ENCODE measurements at regions not wholly inside any gene's neighbourhood (a gene's known extent, or its start where the extent isn't known, plus 50 kb on each side); places are given as distances from the start of the nearest gene placed in this dataset.
"Not testable (repeated sequence)": the region's sequence is repeated elsewhere in the genome, so short reads cannot be mapped to it uniquely, and the experiment has no call there.

GRCh38 chr6:105714846-105715245 is 312.0 kb upstream of the PREP start:
- DNase-seq (ENCODE audit: low spot score): no peak

DNA sequence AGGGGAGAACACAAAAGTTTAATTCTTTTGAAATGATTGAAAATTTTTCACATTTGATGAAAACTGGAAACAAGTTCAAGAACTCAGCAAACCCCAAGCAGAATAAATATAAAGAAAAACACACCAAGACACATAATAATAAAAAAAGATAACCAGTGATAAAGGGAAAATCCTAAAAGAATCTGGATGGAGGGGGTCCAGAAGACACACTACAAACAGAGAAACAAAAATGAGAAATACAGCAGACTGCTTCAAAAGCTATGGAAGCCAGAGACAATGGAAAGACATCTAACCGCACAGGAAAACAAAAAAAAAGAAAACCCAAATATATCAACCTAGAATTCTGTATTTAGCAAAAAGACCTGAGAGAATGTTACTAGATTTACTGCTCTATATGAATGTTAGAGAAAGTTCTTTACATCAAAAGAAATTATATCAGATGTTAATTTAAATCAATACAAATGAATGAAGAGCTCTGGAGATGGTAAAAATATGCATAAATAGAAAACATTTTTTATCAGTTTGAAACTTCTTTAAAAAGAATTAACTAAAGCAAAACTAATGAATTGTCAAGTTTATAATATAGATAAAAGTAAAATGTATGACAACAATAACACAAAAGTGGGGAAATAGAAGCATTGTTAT is 310.7 kb upstream of the PREP start:
- no peak for DNase-seq (ENCODE audit: low spot score)

DNA sequence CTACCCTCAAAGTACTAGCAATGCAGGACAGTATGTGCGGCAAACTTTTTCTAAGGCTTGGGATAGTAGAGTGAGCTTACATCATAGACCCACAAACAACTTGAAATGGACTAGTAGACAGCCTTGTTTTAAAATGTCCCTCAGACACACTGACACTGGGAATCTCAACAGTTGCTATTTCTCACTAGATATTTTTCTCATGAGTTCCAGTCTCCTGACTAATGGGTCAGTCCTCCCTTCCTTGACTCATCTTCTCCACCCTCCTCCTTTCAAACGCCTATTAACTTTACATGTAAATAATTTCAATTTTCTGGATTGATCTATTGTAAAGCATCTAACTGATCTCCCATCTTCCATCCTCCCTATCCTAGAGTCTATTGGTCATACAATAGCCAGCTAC is 308.3 kb upstream of the PREP start:
- no peak for DNase-seq (ENCODE audit: low spot score)

- no peak for DNase-seq (ENCODE audit: low spot score)
Measured at GRCh38 chr6:105705608-105706007, 302.7 kb upstream of the PREP start.

DNA sequence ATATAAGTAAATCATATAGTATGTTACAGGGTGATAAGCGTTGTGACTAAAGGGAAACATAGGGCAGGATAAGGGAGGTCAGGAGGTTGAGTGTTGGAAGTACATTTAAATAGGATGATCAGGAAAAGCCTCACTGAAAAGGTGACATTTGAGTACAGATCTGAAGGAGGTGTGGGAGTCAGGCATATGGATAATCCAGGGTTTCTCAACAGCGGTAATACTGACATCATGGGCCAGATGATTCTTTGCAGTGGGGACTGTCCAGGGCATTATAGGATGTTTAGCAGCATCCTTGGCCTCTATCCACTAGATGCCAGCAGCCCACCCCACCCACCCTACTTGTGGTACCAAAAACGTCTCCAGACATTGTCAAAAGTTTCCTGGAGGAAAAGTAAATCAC is 292.6 kb upstream of the PREP start:
- no peak for DNase-seq (ENCODE audit: low spot score)

DNA sequence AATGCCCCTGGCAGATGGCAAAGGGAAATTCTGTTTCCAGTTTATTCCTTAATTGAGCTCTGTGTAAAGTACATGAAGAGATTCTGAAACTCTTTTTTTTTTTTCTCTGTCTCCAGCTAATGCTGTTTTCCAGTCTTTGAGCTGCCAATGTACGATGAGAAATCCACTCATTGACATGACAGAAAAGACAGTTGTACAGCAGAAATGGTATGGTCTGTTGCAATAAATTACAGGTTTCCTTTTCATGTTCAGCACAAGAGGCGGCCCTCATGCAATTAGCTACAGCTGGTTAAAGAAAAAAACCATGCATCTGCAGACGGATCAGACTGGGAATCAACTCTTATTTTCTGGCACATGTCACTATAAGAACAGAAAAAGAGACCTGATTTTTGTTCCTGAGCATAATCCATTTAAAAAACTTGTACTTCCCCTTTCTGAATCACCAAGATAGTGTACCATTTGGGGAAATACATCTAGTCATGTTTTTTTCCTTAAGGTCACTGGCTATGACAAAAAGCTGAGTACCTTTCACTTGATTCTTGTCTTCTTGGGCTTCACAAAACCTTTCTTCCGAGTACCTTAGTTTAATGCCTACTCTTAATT is 289.8 kb upstream of the PREP start:
- no peak for DNase-seq (ENCODE audit: low spot score)

DNA sequence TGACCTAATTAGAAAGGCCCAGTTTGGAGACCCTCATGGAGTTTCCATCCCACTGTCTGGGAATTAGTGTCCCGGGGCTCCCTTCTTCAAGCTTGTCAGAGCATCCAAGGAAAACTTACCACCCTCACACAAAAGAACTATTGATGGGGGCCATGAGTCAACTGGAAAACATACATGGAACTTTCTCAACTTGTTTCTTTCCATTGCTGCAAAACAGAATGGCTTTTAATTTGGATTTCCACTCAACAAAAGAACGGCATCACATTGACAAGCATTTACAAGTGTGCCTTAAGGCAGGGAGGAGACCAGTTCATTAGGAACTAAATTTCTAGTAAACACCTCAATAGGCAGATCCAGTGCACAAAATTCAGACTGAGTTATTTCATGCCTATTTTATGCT is 289.1 kb upstream of the PREP start:
- DNase-seq (ENCODE audit: low spot score): no peak

- no peak for DNase-seq (ENCODE audit: low spot score)
Measured at GRCh38 chr6:105691081-105691480, 288.2 kb upstream of the PREP start.

GRCh38 chr6:105688573-105688972 is 285.7 kb upstream of the PREP start:
- DNase-seq (ENCODE audit: low spot score): no peak

GRCh38 chr6:105686793-105687192 is 283.9 kb upstream of the PREP start:
- DNase-seq (ENCODE audit: low spot score): not testable (repeated sequence)

GRCh38 chr6:105681061-105681460 is 278.2 kb upstream of the PREP start:
- DNase-seq (ENCODE audit: low spot score): no peak

- DNase-seq (ENCODE audit: low spot score): no peak
Measured at GRCh38 chr6:105680131-105680530, 277.2 kb upstream of the PREP start.

GRCh38 chr6:105678516-105678915 is 275.6 kb upstream of the PREP start:
- no peak for DNase-seq (ENCODE audit: low spot score)

GRCh38 chr6:105677671-105678475 is 275.0 kb upstream of the PREP start:
- no peak for DNase-seq (ENCODE audit: low spot score)

GRCh38 chr6:105676857-105677256 is 274.0 kb upstream of the PREP start:
- no peak for DNase-seq (ENCODE audit: low spot score)

- DNase-seq (ENCODE audit: low spot score): peak; percentile 66
Measured at GRCh38 chr6:105675715-105676397, 273.0 kb upstream of the PREP start.

DNA sequence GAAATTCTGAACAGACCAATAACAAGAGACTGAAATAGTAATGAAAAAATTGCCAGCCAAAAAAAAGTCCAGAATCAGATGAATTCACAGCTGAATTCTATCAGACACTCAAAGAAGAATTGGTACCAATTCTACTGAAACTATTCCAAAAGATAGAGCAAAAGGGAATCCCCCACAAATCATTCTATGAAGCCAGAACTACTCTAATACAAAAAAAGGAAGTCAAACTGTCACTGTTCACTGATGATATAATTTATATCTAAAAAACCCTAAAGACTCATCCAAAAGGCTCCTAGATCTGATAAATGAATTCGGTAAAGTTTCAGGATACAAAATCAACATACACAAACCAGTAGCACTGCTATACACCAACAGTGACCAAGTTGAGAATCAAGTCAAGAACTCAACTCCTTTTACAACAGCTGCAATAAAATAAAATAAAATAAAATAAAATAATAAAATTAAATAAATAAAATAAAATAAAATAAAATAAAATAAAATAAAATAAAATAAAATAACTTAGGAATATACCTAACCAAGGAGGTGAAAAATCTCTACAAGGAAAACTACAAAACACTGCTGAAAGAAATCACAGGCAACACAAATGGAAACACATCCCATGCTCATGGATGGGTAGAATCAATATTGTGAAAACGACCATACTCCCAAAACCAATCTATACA is 270.1 kb upstream of the PREP start:
- DNase-seq (ENCODE audit: low spot score): not testable (repeated sequence)

DNA sequence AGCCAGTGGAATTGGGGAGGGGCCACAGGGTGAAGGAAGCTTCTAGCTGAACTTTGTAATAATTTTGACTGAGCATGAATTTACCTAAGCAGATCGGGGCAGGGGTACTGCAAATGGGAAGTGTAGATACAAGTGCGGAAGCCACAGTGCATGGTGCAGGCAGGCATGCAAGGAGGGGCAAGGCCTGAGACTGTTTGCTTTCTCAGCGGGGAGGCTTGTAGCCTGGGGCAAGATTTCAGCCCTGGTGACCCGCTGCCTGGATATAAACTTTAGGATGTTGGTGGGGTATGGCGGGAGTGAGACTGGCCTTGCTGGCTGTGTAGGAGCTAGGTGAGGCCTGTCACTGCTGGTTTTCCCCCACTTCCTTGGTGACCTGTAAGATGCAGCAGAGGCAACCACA is 266.4 kb upstream of the PREP start:
- DNase-seq (ENCODE audit: low spot score): no peak

- no peak for DNase-seq (ENCODE audit: low spot score)
Measured at GRCh38 chr6:105667056-105667455, 264.2 kb upstream of the PREP start.

GRCh38 chr6:105664931-105665330 is 262.0 kb upstream of the PREP start:
- DNase-seq (ENCODE audit: low spot score): no peak

DNA sequence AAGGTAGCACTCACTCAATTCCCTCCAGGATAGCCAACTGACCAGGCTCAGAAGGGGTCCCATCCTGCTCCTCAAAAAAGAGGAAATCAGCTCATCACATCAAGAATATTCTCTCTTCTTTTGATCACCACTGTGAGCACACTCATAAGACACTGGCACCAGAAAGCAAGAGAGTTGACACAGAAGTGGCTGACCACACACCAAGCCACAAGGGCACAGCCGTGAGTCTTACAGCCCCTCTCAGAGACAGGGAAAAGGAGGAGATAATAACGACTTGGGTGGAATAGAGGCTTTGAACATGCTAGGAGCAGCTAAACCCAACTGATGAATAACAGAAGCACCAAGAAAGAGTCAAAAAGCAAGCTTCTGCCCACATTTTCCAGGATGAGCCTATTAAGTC is 249.1 kb upstream of the PREP start:
- no peak for DNase-seq (ENCODE audit: low spot score)

- DNase-seq (ENCODE audit: low spot score): no peak
Measured at GRCh38 chr6:105650347-105650746, 247.5 kb upstream of the PREP start.

Data from kidney tubule cell (primary cell).